ENCODE measurements at regions not wholly inside any gene's neighbourhood (a gene's known extent, or its start where the extent isn't known, plus 50 kb on each side); places are given as distances from the start of the nearest gene placed in this dataset.
A peak's percentile ranks its signal among the peaks of the same experiment; 100 is the strongest.
"Not testable (repeated sequence)": the region's sequence is repeated elsewhere in the genome, so short reads cannot be mapped to it uniquely, and the experiment has no call there.

- DNase-seq (ENCODE audit: low read depth), result no peak
- TF ChIP-seq, protein P1, sequence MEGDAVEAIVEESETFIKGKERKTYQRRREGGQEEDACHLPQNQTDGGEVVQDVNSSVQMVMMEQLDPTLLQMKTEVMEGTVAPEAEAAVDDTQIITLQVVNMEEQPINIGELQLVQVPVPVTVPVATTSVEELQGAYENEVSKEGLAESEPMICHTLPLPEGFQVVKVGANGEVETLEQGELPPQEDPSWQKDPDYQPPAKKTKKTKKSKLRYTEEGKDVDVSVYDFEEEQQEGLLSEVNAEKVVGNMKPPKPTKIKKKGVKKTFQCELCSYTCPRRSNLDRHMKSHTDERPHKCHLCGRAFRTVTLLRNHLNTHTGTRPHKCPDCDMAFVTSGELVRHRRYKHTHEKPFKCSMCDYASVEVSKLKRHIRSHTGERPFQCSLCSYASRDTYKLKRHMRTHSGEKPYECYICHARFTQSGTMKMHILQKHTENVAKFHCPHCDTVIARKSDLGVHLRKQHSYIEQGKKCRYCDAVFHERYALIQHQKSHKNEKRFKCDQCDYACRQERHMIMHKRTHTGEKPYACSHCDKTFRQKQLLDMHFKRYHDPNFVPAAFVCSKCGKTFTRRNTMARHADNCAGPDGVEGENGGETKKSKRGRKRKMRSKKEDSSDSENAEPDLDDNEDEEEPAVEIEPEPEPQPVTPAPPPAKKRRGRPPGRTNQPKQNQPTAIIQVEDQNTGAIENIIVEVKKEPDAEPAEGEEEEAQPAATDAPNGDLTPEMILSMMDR (conservative IDR thresholded peaks at IDR 0.05; ENCODE audit: control insufficient read depth, insufficient read depth, low read depth, low read length), result no peak
Measured at GRCh38 chr1:58059789-58060188, 486.7 kb downstream of the OMA1 start.

GRCh38 chr1:58058323-58058722 is 488.2 kb downstream of the OMA1 start:
- DNase-seq (ENCODE audit: low read depth), result no peak
- TF ChIP-seq, protein P1 (conservative IDR thresholded peaks at IDR 0.05; ENCODE audit: control insufficient read depth, insufficient read depth, low read depth, low read length), result no peak
- H3K4me3 ChIP-seq (ENCODE audit: control insufficient read depth, low read depth, low read length), result no peak overlapping the region

More at GRCh38 chr1:58059789-58060188, 486.7 kb downstream of the OMA1 start:
- no peak overlapping the region for H3K4me3 ChIP-seq (ENCODE audit: control insufficient read depth, low read depth, low read length)

GRCh38 chr1:58057826-58058225 is 488.7 kb downstream of the OMA1 start:
- TF ChIP-seq, protein P1 (conservative IDR thresholded peaks at IDR 0.05; ENCODE audit: control insufficient read depth, insufficient read depth, low read depth, low read length), result no peak
- no peak for DNase-seq (ENCODE audit: low read depth)
- H3K4me3 ChIP-seq (ENCODE audit: control insufficient read depth, low read depth, low read length), result no peak overlapping the region

DNA sequence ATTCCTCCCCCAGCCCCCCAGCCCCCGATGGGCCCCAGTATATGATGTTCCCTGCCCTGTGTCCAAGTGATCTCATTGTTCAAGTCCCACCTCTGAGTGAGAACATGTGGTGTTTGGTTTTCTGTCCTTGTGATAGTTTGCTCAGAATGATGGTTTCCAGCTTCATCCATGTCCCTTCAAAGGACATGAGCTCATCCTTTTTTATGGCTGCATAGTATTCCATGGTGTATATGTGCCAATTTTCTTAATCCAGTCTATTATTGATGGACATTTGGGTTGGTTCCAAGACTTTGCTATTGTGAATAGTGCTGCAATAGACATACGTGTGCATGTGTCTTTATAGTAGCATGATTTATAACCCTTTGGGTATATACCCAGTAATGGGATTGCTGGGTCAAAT is 495.3 kb downstream of the OMA1 start:
- not testable (repeated sequence) for H3K4me3 ChIP-seq (ENCODE audit: control insufficient read depth, low read depth, low read length); DNase-seq (ENCODE audit: low read depth)

GRCh38 chr1:58047265-58047858 is 499.2 kb downstream of the OMA1 start:
- no peak overlapping the region for H3K4me3 ChIP-seq (ENCODE audit: control insufficient read depth, low read depth, low read length)
- TF ChIP-seq, protein P1 (conservative IDR thresholded peaks at IDR 0.05; ENCODE audit: control insufficient read depth, insufficient read depth, low read depth, low read length), result peak; percentile 74
- peak; percentile 7 for DNase-seq (ENCODE audit: low read depth)

DNA sequence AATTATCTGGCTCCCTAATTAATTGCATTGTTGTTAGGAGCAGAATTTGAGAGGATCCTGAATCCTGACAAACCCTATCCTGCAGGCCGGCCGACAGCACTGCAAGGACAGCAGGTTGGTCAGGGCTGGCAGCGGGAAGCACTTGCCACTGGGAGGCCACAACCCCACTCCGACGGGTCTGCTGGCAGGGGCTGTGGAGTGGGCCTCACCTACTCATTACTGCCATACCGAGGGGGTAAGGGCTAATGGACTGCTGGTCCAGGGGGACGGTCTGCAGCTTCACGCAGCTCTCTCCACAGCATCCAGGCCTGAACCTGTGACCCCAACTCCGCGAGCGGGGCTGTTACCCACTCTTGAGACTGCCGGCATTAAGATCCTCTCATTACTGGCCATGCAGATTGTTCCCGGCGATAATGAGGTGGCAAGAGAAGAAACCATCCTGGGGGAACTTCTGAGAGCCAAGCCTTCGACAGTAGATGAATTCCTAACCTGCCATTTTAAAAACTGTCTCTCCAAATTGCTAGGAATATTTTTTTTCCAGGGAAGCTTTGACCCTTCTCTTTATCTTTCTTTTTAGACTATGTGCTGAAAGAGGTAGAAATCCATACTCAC is 501.3 kb downstream of the OMA1 start:
- no peak for DNase-seq (ENCODE audit: low read depth)
- H3K4me3 ChIP-seq (ENCODE audit: control insufficient read depth, low read depth, low read length), result no peak overlapping the region
- TF ChIP-seq, protein P1 (conservative IDR thresholded peaks at IDR 0.05; ENCODE audit: control insufficient read depth, insufficient read depth, low read depth, low read length), result no peak

GRCh38 chr1:58041621-58042020 is 504.9 kb downstream of the OMA1 start:
- no peak overlapping the region for H3K4me3 ChIP-seq (ENCODE audit: control insufficient read depth, low read depth, low read length)
- TF ChIP-seq, protein P1 (conservative IDR thresholded peaks at IDR 0.05; ENCODE audit: control insufficient read depth, insufficient read depth, low read depth, low read length), result no peak
- no peak for DNase-seq (ENCODE audit: low read depth)

All from fibroblast of mammary gland (primary cell).